H9 (cell line): ENCODE measurements at regions not wholly inside any gene's neighbourhood (a gene's known extent, or its start where the extent isn't known, plus 50 kb on each side); places are given as distances from the start of the nearest gene placed in this dataset.

Source experiments
- DNase-seq: peaks from one replicate; pipeline ENCODE4 v3.0.0-alpha.2; 2017
- H2AFZ ChIP-seq: one replicate; pipeline ENCODE4 v1.6.1; 2013; ENCODE audit warnings: mild to moderate bottlenecking, low read length, control low read depth, moderate library complexity
- H2AK5ac ChIP-seq: 2 replicates; pipeline ENCODE4 v1.6.1; 2013; ENCODE audit warnings: low read length, control low read depth, mixed read lengths; ENCODE audit not compliant: insufficient read length
- H2BK120ac ChIP-seq: one replicate; pipeline ENCODE4 v1.6.1; 2013; ENCODE audit warnings: low read depth, mild to moderate bottlenecking, low read length, control low read depth, inconsistent platforms; ENCODE audit not compliant: poor library complexity, severe bottlenecking
- H2BK12ac ChIP-seq: 2 replicates; pipeline ENCODE4 v1.6.1; 2013; ENCODE audit warnings: low read length, control low read depth, mixed read lengths, low read depth; ENCODE audit not compliant: insufficient read length
- H2BK15ac ChIP-seq: 2 replicates; pipeline ENCODE4 v1.6.1; 2013; ENCODE audit warnings: low read depth, low read length, control low read depth
- H2BK20ac ChIP-seq: one replicate; pipeline ENCODE4 v1.6.1; 2013; ENCODE audit warnings: low read depth, mild to moderate bottlenecking, low read length, control low read depth, inconsistent platforms; ENCODE audit not compliant: poor library complexity, severe bottlenecking
- H2BK5ac ChIP-seq: 2 replicates; pipeline ENCODE4 v1.6.1; 2013; ENCODE audit warnings: low read length, control low read depth, mixed read lengths; ENCODE audit not compliant: insufficient read length
- H3K14ac ChIP-seq: 2 replicates; pipeline ENCODE4 v1.6.1; 2013; ENCODE audit warnings: low read length, control low read depth; ENCODE audit not compliant: insufficient read depth
- H3K18ac ChIP-seq: 2 replicates; pipeline ENCODE4 v1.6.1; 2013; ENCODE audit warnings: low read depth, mild to moderate bottlenecking, mixed read lengths, low read length, control low read depth; ENCODE audit not compliant: insufficient read length
- H3K23ac ChIP-seq: 2 replicates; pipeline ENCODE4 v1.6.1; 2013; ENCODE audit warnings: low read length, control low read depth, mixed read lengths, low read depth; ENCODE audit not compliant: insufficient read length
- H3K23me2 ChIP-seq: 2 replicates; pipeline ENCODE4 v1.6.1; 2013; ENCODE audit warnings: low read depth, mild to moderate bottlenecking, mixed read lengths, low read length, control low read depth; ENCODE audit not compliant: insufficient read length, poor library complexity, severe bottlenecking
- H3K27ac ChIP-seq: 2 replicates; pipeline ENCODE4 v1.5.1; 2013; ENCODE audit warnings: low read length, control low read depth, mixed read lengths, low read depth; ENCODE audit not compliant: insufficient read length
- H3K27me3 ChIP-seq: 2 replicates; pipeline ENCODE4 v1.6.1; 2013; ENCODE audit warnings: low read length, control low read depth, inconsistent platforms; ENCODE audit not compliant: insufficient read depth
- H3K4ac ChIP-seq: 2 replicates; pipeline ENCODE4 v1.6.1; 2013; ENCODE audit warnings: low read depth, mild to moderate bottlenecking, control low read depth, inconsistent platforms, low read length, moderate library complexity
- H3K4me1 ChIP-seq: 2 replicates; pipeline ENCODE4 v1.6.1; 2013; ENCODE audit warnings: low read length, control low read depth, inconsistent platforms; ENCODE audit not compliant: insufficient read depth
- H3K4me2 ChIP-seq: 2 replicates; pipeline ENCODE4 v1.6.1; 2013; ENCODE audit warnings: low read length, control low read depth, mixed read lengths; ENCODE audit not compliant: insufficient read length, insufficient read depth
- H3K56ac ChIP-seq: 2 replicates; pipeline ENCODE4 v1.6.1; 2013; ENCODE audit warnings: low read depth, mild to moderate bottlenecking, mixed read lengths, low read length, control low read depth; ENCODE audit not compliant: insufficient read length
- H3K79me1 ChIP-seq: 2 replicates; pipeline ENCODE4 v1.6.1; 2013; ENCODE audit warnings: low read depth, mild to moderate bottlenecking, moderate library complexity, low read length, control low read depth, inconsistent platforms; ENCODE audit not compliant: insufficient read depth, poor library complexity, severe bottlenecking
- H3K79me2 ChIP-seq: 2 replicates; pipeline ENCODE4 v1.6.1; 2013; ENCODE audit warnings: low read length, control low read depth, inconsistent platforms; ENCODE audit not compliant: insufficient read depth
- H3K9ac ChIP-seq: 2 replicates; pipeline ENCODE4 v1.6.1; 2013; ENCODE audit warnings: low read length, control low read depth, mixed read lengths; ENCODE audit not compliant: insufficient read length; ENCODE audit errors: extremely low read depth
- H3K9me3 ChIP-seq: one replicate; pipeline ENCODE4 v1.6.1; 2013; ENCODE audit warnings: low read depth, low read length, inconsistent platforms; ENCODE audit not compliant: control insufficient read depth
- H3T11ph ChIP-seq: one replicate; pipeline ENCODE4 v1.6.1; 2013; ENCODE audit warnings: mild to moderate bottlenecking, low read length, control low read depth, inconsistent platforms
- H4K20me1 ChIP-seq: one replicate; pipeline ENCODE4 v1.6.1; 2013; ENCODE audit not compliant: control insufficient read depth, insufficient read length, insufficient read depth
- H4K5ac ChIP-seq: 2 replicates; pipeline ENCODE4 v1.6.1; 2013; ENCODE audit warnings: low read depth, mild to moderate bottlenecking, mixed read lengths, low read length, control low read depth; ENCODE audit not compliant: insufficient read length
- H4K8ac ChIP-seq: replicated peaks from 2 replicates; pipeline ENCODE4 v1.6.1; 2013; ENCODE audit warnings: low read length, control low read depth, mixed read lengths, low read depth; ENCODE audit not compliant: insufficient read length
- H4K91ac ChIP-seq: 2 replicates; pipeline ENCODE4 v1.6.1; 2013; ENCODE audit warnings: low read depth, mild to moderate bottlenecking, moderate library complexity, mixed read lengths, low read length, control low read depth; ENCODE audit not compliant: insufficient read length
- H3K27ac Mint-ChIP-seq, 3 experiments: 2 replicates in 2 of 3; 3 replicates in 1 of 3; pipeline ENCODE4 v1.8.0; 2020 to 2021; ENCODE audit warnings: mixed read lengths in 3 of 3, mild to moderate bottlenecking in 1 of 3, moderate library complexity in 1 of 3
- H3K27me3 Mint-ChIP-seq: 2 replicates; pipeline ENCODE4 v1.8.0; 2021; ENCODE audit warnings: low read depth, mild to moderate bottlenecking, moderate library complexity, mixed read lengths
- H3K36me3 Mint-ChIP-seq, 3 experiments: 2 replicates in 2 of 3; 3 replicates in 1 of 3; pipeline ENCODE4 v1.8.0; 2020 to 2021; ENCODE audit warnings: low read depth in 3 of 3, mixed read lengths in 3 of 3; ENCODE audit not compliant: insufficient read depth in 1 of 3
- H3K4me1 Mint-ChIP-seq, 2 experiments: 2 replicates each; pipeline ENCODE4 v1.8.0; 2020; ENCODE audit warnings: mixed read lengths in 2 of 2
- H3K4me3 Mint-ChIP-seq, 2 experiments: 2 replicates in 1 of 2; 3 replicates in 1 of 2; pipeline ENCODE4 v1.8.0; 2020 to 2021; ENCODE audit warnings: mild to moderate bottlenecking in 2 of 2, mixed read lengths in 2 of 2, moderate library complexity in 1 of 2
- H3K9me3 Mint-ChIP-seq, 2 experiments: 2 replicates in 1 of 2; 3 replicates in 1 of 2; pipeline ENCODE4 v1.8.0; 2020; ENCODE audit warnings: mild to moderate bottlenecking in 2 of 2, mixed read lengths in 2 of 2, moderate library complexity in 1 of 2
- CTCF ChIP-seq: fragments of 200-600 bp; sonication (generic); conservative IDR thresholded peaks from 3 replicates; pipeline ENCODE4 v1.8.0; 2021; ENCODE audit warnings: antibody characterized with exemption, mild to moderate bottlenecking
- WGBS: extraction: QIAGEN DNeasy Blood & Tissue Kit; methylation state at CpG from one replicate; pipeline ENCODE4 v1.1.7; 2013; ENCODE audit warnings: missing lambda C conversion rate, low lambda C conversion rate, mixed read lengths; ENCODE audit not compliant: insufficient read length; ENCODE audit errors: extremely low coverage; 5-methylcytosine and 5-hydroxymethylcytosine counted together

DNA sequence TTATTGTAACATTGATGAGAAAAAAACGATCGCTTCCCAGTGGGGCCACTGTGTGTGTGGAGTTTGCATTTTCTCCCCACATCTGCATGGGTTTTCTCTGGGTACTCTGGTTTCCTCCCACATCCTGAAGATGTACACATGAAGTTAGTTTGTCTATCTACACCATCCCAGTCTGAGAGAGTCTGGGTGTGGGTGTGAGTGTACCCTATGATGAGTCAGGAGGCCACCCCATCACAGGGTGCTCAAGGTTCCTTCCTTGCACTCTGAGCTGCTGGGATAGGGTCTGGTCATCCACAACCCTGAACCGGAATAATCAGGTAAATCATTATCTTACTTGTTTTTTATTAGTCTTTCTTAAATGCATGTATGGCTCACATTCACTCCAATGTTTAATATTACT lies 457.1 kb downstream of the NTRK3 start:
- DNase-seq = no peak
- H3K4ac ChIP-seq = no peak overlapping the region
- no peaks in the 10 kb centered on the region for H3K27me3 ChIP-seq
- H2AFZ ChIP-seq = no peak overlapping the region
- H3K27ac ChIP-seq = no peak overlapping the region
- no peak overlapping the region for H2BK15ac ChIP-seq
- H2BK5ac ChIP-seq = no peak overlapping the region
- H3K27ac Mint-ChIP-seq = no peak overlapping the region
- H2BK120ac ChIP-seq = no peak overlapping the region
- peaks cover 19% of the 10 kb centered on the region for H3K27me3 Mint-ChIP-seq
- H3K79me2 ChIP-seq = no peaks in the 10 kb centered on the region
- H3K4me1 Mint-ChIP-seq = no peaks in the 10 kb centered on the region
- no peaks in the 10 kb centered on the region for H3K9me3 ChIP-seq
- no peak overlapping the region for H3K4me3 Mint-ChIP-seq
- H4K91ac ChIP-seq = no peak overlapping the region
- H2AK5ac ChIP-seq = no peak overlapping the region
- no peak overlapping the region for H3K23ac ChIP-seq
- H3T11ph ChIP-seq = no peak overlapping the region
- H3K9ac ChIP-seq = no peak overlapping the region
- H3K14ac ChIP-seq = no peak overlapping the region
- H2BK12ac ChIP-seq = no peak overlapping the region
- no peak overlapping the region for H3K56ac ChIP-seq
- WGBS = no CpG with 5 or more reads among the region's 3 CpGs
- H4K20me1 ChIP-seq = no peaks in the 10 kb centered on the region
- TF ChIP-seq CTCF = no peak
- H3K9me3 Mint-ChIP-seq = no peaks in the 10 kb centered on the region
- H4K5ac ChIP-seq = no peak overlapping the region
- no peak overlapping the region for H3K4me2 ChIP-seq
- no peaks in the 10 kb centered on the region for H3K23me2 ChIP-seq
- H3K79me1 ChIP-seq = no peaks in the 10 kb centered on the region
- H3K4me1 ChIP-seq = no peaks in the 10 kb centered on the region
- H3K36me3 Mint-ChIP-seq = no peaks in the 10 kb centered on the region
- H2BK20ac ChIP-seq = no peak overlapping the region
- H4K8ac ChIP-seq = no peak overlapping the region
- no peak overlapping the region for H3K18ac ChIP-seq
